ENCODE measurements at regions not wholly inside any gene's neighbourhood (a gene's known extent, or its start where the extent isn't known, plus 50 kb on each side); places are given as distances from the start of the nearest gene placed in this dataset.

- Histone ChIP-seq H2BK120ac (ENCODE audit: insufficient read depth, low read length, poor library complexity) (no peak overlapping the region), H3K18ac (ENCODE audit: low read length) (no peak overlapping the region), H3K4me3 (ENCODE audit: low read depth, low read length) (no peak overlapping the region), H2BK5ac (ENCODE audit: low read depth, low read length, poor library complexity) (no peak overlapping the region), H3K9ac (ENCODE audit: low read length) (no peak overlapping the region), H3K4ac (ENCODE audit: low read depth, low read length) (no peak overlapping the region), H3K27me3 (ENCODE audit: insufficient read depth, low read length) (no peaks in the 10 kb centered on the region), H3K14ac (ENCODE audit: low read length) (no peak overlapping the region), H3K36me3 (ENCODE audit: control insufficient read depth in 1 of 2, insufficient read depth in 2 of 2, low read length in 2 of 2) (no peaks in the 10 kb centered on the region), H3K79me1 (ENCODE audit: low read length) (no peaks in the 10 kb centered on the region), H2AFZ (ENCODE audit: insufficient read depth, low read length, poor library complexity) (no peak overlapping the region), H3K4me1 (ENCODE audit: control insufficient read depth in 1 of 2, insufficient read depth in 2 of 2, low read length in 2 of 2) (no peaks in the 10 kb centered on the region), H4K12ac (ENCODE audit: low read depth, low read length) (no peak overlapping the region), H2BK12ac (ENCODE audit: low read length) (no peak overlapping the region), H3K79me2 (ENCODE audit: control insufficient read depth, insufficient read depth, low read length, poor library complexity) (no peaks in the 10 kb centered on the region), H3K23ac (ENCODE audit: low read length) (no peak overlapping the region), H3K4me2 (ENCODE audit: low read length) (no peak overlapping the region), H2AK5ac (ENCODE audit: low read length) (no peak overlapping the region), H3K27ac (ENCODE audit: low read depth, low read length) (no peak overlapping the region), H4K91ac (ENCODE audit: low read depth, low read length) (no peak overlapping the region), H4K8ac (ENCODE audit: low read depth, low read length) (no peak overlapping the region), H3K9me3 (ENCODE audit: insufficient read depth, low read depth, low read length) (no peaks in the 10 kb centered on the region)
- no peak for DNase-seq
- WGBS (ENCODE audit: extremely low coverage, insufficient coverage, insufficient read length) = no CpG with 5 or more reads among the region's 2 CpGs
Measured at GRCh38 chr6:118396969-118397368, 151.1 kb upstream of the PLN start.

GRCh38 chr6:118397671-118398465 is 150.2 kb upstream of the PLN start:
- no peak for DNase-seq
- Histone ChIP-seq H3K4me1 (ENCODE audit: control insufficient read depth in 1 of 2, insufficient read depth in 2 of 2, low read length in 2 of 2) (no peaks in the 10 kb centered on the region), H3K4me3 (ENCODE audit: low read depth, low read length) (no peak overlapping the region), H3K27me3 (ENCODE audit: insufficient read depth, low read length) (no peaks in the 10 kb centered on the region), H4K8ac (ENCODE audit: low read depth, low read length) (no peak overlapping the region), H3K4ac (ENCODE audit: low read depth, low read length) (no peak overlapping the region), H3K79me2 (ENCODE audit: control insufficient read depth, insufficient read depth, low read length, poor library complexity) (no peaks in the 10 kb centered on the region), H3K9ac (ENCODE audit: low read length) (no peak overlapping the region), H3K4me2 (ENCODE audit: low read length) (no peak overlapping the region), H2BK120ac (ENCODE audit: insufficient read depth, low read length, poor library complexity) (no peak overlapping the region), H3K23ac (ENCODE audit: low read length) (no peak overlapping the region), H3K79me1 (ENCODE audit: low read length) (no peaks in the 10 kb centered on the region), H3K36me3 (ENCODE audit: control insufficient read depth in 1 of 2, insufficient read depth in 2 of 2, low read length in 2 of 2) (no peaks in the 10 kb centered on the region), H2AK5ac (ENCODE audit: low read length) (no peak overlapping the region), H4K91ac (ENCODE audit: low read depth, low read length) (no peak overlapping the region), H2AFZ (ENCODE audit: insufficient read depth, low read length, poor library complexity) (no peak overlapping the region), H3K9me3 (ENCODE audit: insufficient read depth, low read depth, low read length) (no peaks in the 10 kb centered on the region), H3K18ac (ENCODE audit: low read length) (no peak overlapping the region), H3K27ac (ENCODE audit: low read depth, low read length) (no peak overlapping the region), H2BK12ac (ENCODE audit: low read length) (no peak overlapping the region), H4K12ac (ENCODE audit: low read depth, low read length) (no peak overlapping the region), H2BK5ac (ENCODE audit: low read depth, low read length, poor library complexity) (no peak overlapping the region), H3K14ac (ENCODE audit: low read length) (no peak overlapping the region)
- no CpG with 5 or more reads among the region's 1 CpG for WGBS (ENCODE audit: extremely low coverage, insufficient coverage, insufficient read length)

- H3K9me3 ChIP-seq (ENCODE audit: insufficient read depth, low read depth, low read length) = no peaks in the 10 kb centered on the region
- no peaks in the 10 kb centered on the region for H3K4me1 ChIP-seq (ENCODE audit: control insufficient read depth in 1 of 2, insufficient read depth in 2 of 2, low read length in 2 of 2)
- no peak overlapping the region for H2AK5ac ChIP-seq (ENCODE audit: low read length)
- no peak overlapping the region for H3K27ac ChIP-seq (ENCODE audit: low read depth, low read length)
- H3K18ac ChIP-seq (ENCODE audit: low read length) = no peak overlapping the region
- H2BK12ac ChIP-seq (ENCODE audit: low read length) = no peak overlapping the region
- no CpG with 5 or more reads among the region's 1 CpG for WGBS (ENCODE audit: extremely low coverage, insufficient coverage, insufficient read length)
- no peaks in the 10 kb centered on the region for H3K36me3 ChIP-seq (ENCODE audit: control insufficient read depth in 1 of 2, insufficient read depth in 2 of 2, low read length in 2 of 2)
- no peak overlapping the region for H3K4ac ChIP-seq (ENCODE audit: low read depth, low read length)
- no peak overlapping the region for H2BK5ac ChIP-seq (ENCODE audit: low read depth, low read length, poor library complexity)
- no peak for DNase-seq
- no peak overlapping the region for H4K8ac ChIP-seq (ENCODE audit: low read depth, low read length)
- H3K79me1 ChIP-seq (ENCODE audit: low read length) = no peaks in the 10 kb centered on the region
- H3K4me2 ChIP-seq (ENCODE audit: low read length) = no peak overlapping the region
- no peak overlapping the region for H2AFZ ChIP-seq (ENCODE audit: insufficient read depth, low read length, poor library complexity)
- H3K4me3 ChIP-seq (ENCODE audit: low read depth, low read length) = no peak overlapping the region
- H3K23ac ChIP-seq (ENCODE audit: low read length) = no peak overlapping the region
- no peaks in the 10 kb centered on the region for H3K79me2 ChIP-seq (ENCODE audit: control insufficient read depth, insufficient read depth, low read length, poor library complexity)
- no peaks in the 10 kb centered on the region for H3K27me3 ChIP-seq (ENCODE audit: insufficient read depth, low read length)
- no peak overlapping the region for H4K12ac ChIP-seq (ENCODE audit: low read depth, low read length)
- H3K9ac ChIP-seq (ENCODE audit: low read length) = no peak overlapping the region
- H2BK120ac ChIP-seq (ENCODE audit: insufficient read depth, low read length, poor library complexity) = no peak overlapping the region
- H3K14ac ChIP-seq (ENCODE audit: low read length) = no peak overlapping the region
- no peak overlapping the region for H4K91ac ChIP-seq (ENCODE audit: low read depth, low read length)
Measured at GRCh38 chr6:118400098-118400497, 148.0 kb upstream of the PLN start.

GRCh38 chr6:118400582-118400981 is 147.5 kb upstream of the PLN start:
- H3K27me3 ChIP-seq (ENCODE audit: insufficient read depth, low read length) = no peaks in the 10 kb centered on the region
- no peak for DNase-seq
- H3K23ac ChIP-seq (ENCODE audit: low read length) = no peak overlapping the region
- no peak overlapping the region for H3K18ac ChIP-seq (ENCODE audit: low read length)
- H4K12ac ChIP-seq (ENCODE audit: low read depth, low read length) = no peak overlapping the region
- H3K79me2 ChIP-seq (ENCODE audit: control insufficient read depth, insufficient read depth, low read length, poor library complexity) = no peaks in the 10 kb centered on the region
- H2BK120ac ChIP-seq (ENCODE audit: insufficient read depth, low read length, poor library complexity) = no peak overlapping the region
- H2AFZ ChIP-seq (ENCODE audit: insufficient read depth, low read length, poor library complexity) = no peak overlapping the region
- no peak overlapping the region for H4K8ac ChIP-seq (ENCODE audit: low read depth, low read length)
- no peak overlapping the region for H3K14ac ChIP-seq (ENCODE audit: low read length)
- no peak overlapping the region for H3K27ac ChIP-seq (ENCODE audit: low read depth, low read length)
- H3K4me1 ChIP-seq (ENCODE audit: control insufficient read depth in 1 of 2, insufficient read depth in 2 of 2, low read length in 2 of 2) = no peaks in the 10 kb centered on the region
- H2BK5ac ChIP-seq (ENCODE audit: low read depth, low read length, poor library complexity) = no peak overlapping the region
- no peaks in the 10 kb centered on the region for H3K36me3 ChIP-seq (ENCODE audit: control insufficient read depth in 1 of 2, insufficient read depth in 2 of 2, low read length in 2 of 2)
- H2BK12ac ChIP-seq (ENCODE audit: low read length) = no peak overlapping the region
- H4K91ac ChIP-seq (ENCODE audit: low read depth, low read length) = no peak overlapping the region
- no peaks in the 10 kb centered on the region for H3K9me3 ChIP-seq (ENCODE audit: insufficient read depth, low read depth, low read length)
- no CpG with 5 or more reads among the region's 2 CpGs for WGBS (ENCODE audit: extremely low coverage, insufficient coverage, insufficient read length)
- no peak overlapping the region for H3K4me2 ChIP-seq (ENCODE audit: low read length)
- H3K79me1 ChIP-seq (ENCODE audit: low read length) = no peaks in the 10 kb centered on the region
- H3K4ac ChIP-seq (ENCODE audit: low read depth, low read length) = no peak overlapping the region
- no peak overlapping the region for H3K9ac ChIP-seq (ENCODE audit: low read length)
- H2AK5ac ChIP-seq (ENCODE audit: low read length) = no peak overlapping the region
- H3K4me3 ChIP-seq (ENCODE audit: low read depth, low read length) = no peak overlapping the region

All from trophoblast cell (in vitro differentiated cells and primary cell).